ENCODE measurements at regions not wholly inside any gene's neighbourhood (a gene's known extent, or its start where the extent isn't known, plus 50 kb on each side); places are given as distances from the start of the nearest gene placed in this dataset.
A peak's percentile ranks its signal among the peaks of the same experiment; 100 is the strongest.
"Not testable (repeated sequence)": the region's sequence is repeated elsewhere in the genome, so short reads cannot be mapped to it uniquely, and the experiment has no call there.

GRCh38 chr2:238511614-238511950 is 84.9 kb downstream of the ASB1 start:
- Mint-ChIP-seq H3K9me3 (peaks cover 21% of the 10 kb centered on the region), H3K27me3 (ENCODE audit: low read depth, poor library complexity) (peaks cover 5% of the 10 kb centered on the region), H3K27ac (no peak overlapping the region), H3K4me3 (no peak overlapping the region), H3K4me1 (peaks cover 53% of the 10 kb centered on the region), H3K36me3 (ENCODE audit: low read depth) (peaks cover 19% of the 10 kb centered on the region)
- no peak for DNase-seq
- no peak for TF ChIP-seq CTCF (IDR thresholded peaks at IDR 0.05)

GRCh38 chr2:238512247-238512867 is 85.6 kb downstream of the ASB1 start:
- no peak overlapping the region for H3K27ac Mint-ChIP-seq
- H3K4me3 Mint-ChIP-seq: no peak overlapping the region
- peaks cover 22% of the 10 kb centered on the region for H3K36me3 Mint-ChIP-seq (ENCODE audit: low read depth)
- H3K27me3 Mint-ChIP-seq (ENCODE audit: low read depth, poor library complexity): peaks cover 5% of the 10 kb centered on the region
- H3K4me1 Mint-ChIP-seq: peaks cover 45% of the 10 kb centered on the region
- H3K9me3 Mint-ChIP-seq: peaks cover 26% of the 10 kb centered on the region
- DNase-seq: no peak
- TF ChIP-seq CTCF (IDR thresholded peaks at IDR 0.05): no peak

- H3K27me3 Mint-ChIP-seq (ENCODE audit: low read depth, poor library complexity): peaks cover 5% of the 10 kb centered on the region
- DNase-seq: peak; percentile 38
- peaks cover 29% of the 10 kb centered on the region for H3K36me3 Mint-ChIP-seq (ENCODE audit: low read depth)
- peaks cover 34% of the 10 kb centered on the region for H3K9me3 Mint-ChIP-seq
- TF ChIP-seq CTCF (IDR thresholded peaks at IDR 0.05): peak; percentile 45
- no peak overlapping the region for H3K4me3 Mint-ChIP-seq
- H3K27ac Mint-ChIP-seq: no peak overlapping the region
- peaks cover 43% of the 10 kb centered on the region for H3K4me1 Mint-ChIP-seq
These were observed 86.6 kb downstream of the ASB1 start for GRCh38 chr2:238513346-238513745.

- peaks cover 40% of the 10 kb centered on the region for H3K9me3 Mint-ChIP-seq
- H3K27me3 Mint-ChIP-seq (ENCODE audit: low read depth, poor library complexity); H3K4me3 Mint-ChIP-seq; DNase-seq; H3K27ac Mint-ChIP-seq: not testable (repeated sequence)
- H3K4me1 Mint-ChIP-seq: peaks cover 37% of the 10 kb centered on the region
- peaks cover 33% of the 10 kb centered on the region for H3K36me3 Mint-ChIP-seq (ENCODE audit: low read depth)
These were observed 87.3 kb downstream of the ASB1 start for GRCh38 chr2:238514024-238514423.

GRCh38 chr2:238515377-238515776 is 88.7 kb downstream of the ASB1 start:
- H3K9me3 Mint-ChIP-seq: peaks cover 40% of the 10 kb centered on the region
- peaks cover 33% of the 10 kb centered on the region for H3K36me3 Mint-ChIP-seq (ENCODE audit: low read depth)
- peaks cover 23% of the 10 kb centered on the region for H3K4me1 Mint-ChIP-seq
- H3K27ac Mint-ChIP-seq: no peak overlapping the region
- no peak for DNase-seq
- H3K27me3 Mint-ChIP-seq (ENCODE audit: low read depth, poor library complexity): peaks cover 5% of the 10 kb centered on the region
- TF ChIP-seq CTCF (IDR thresholded peaks at IDR 0.05): no peak
- H3K4me3 Mint-ChIP-seq: no peak overlapping the region

GRCh38 chr2:238517209-238517608 is 90.5 kb downstream of the ASB1 start:
- Mint-ChIP-seq H3K4me1 (peaks cover 13% of the 10 kb centered on the region), H3K9me3 (peaks cover 40% of the 10 kb centered on the region), H3K36me3 (ENCODE audit: low read depth) (peaks cover 33% of the 10 kb centered on the region), H3K4me3 (no peak overlapping the region), H3K27me3 (ENCODE audit: low read depth, poor library complexity) (peaks cover 5% of the 10 kb centered on the region), H3K27ac (no peak overlapping the region)
- no peak for TF ChIP-seq CTCF (IDR thresholded peaks at IDR 0.05)
- DNase-seq: no peak
